HEK293 (cell line): ENCODE measurements at regions not wholly inside any gene's neighbourhood (a gene's known extent, or its start where the extent isn't known, plus 50 kb on each side); places are given as distances from the start of the nearest gene placed in this dataset.

ENCODE experiments used
- EGR2 ChIP-seq: fragments of 450-650 bp; formaldehyde crosslinking; IDR thresholded peaks from 2 replicates; pipeline ENCODE4 v1.5.1; 2016; ENCODE audit warnings: low read depth, missing biosample characterization, missing genetic modification characterization
- ZNF169 ChIP-seq: fragments of 450-650 bp; formaldehyde crosslinking; IDR thresholded peaks from 2 replicates; pipeline ENCODE4 v1.5.1; 2016; ENCODE audit warnings: missing biosample characterization, missing genetic modification characterization
- ZNF202 ChIP-seq: fragments of 450-650 bp; formaldehyde crosslinking; IDR thresholded peaks from 2 replicates; pipeline ENCODE4 v1.5.1; 2016; ENCODE audit warnings: missing biosample characterization, missing genetic modification characterization, borderline replicate concordance
- ZNF239 ChIP-seq: fragments of 450-650 bp; formaldehyde crosslinking; IDR thresholded peaks from 2 replicates; pipeline ENCODE4 v1.5.1; 2016; ENCODE audit warnings: missing biosample characterization, missing genetic modification characterization
- ZNF280D ChIP-seq: fragments of 450-650 bp; formaldehyde crosslinking; IDR thresholded peaks from 2 replicates; pipeline ENCODE4 v1.5.1; 2016; ENCODE audit warnings: missing biosample characterization, missing genetic modification characterization
- ZNF335 ChIP-seq: fragments of 450-650 bp; formaldehyde crosslinking; conservative IDR thresholded peaks from 2 replicates; pipeline ENCODE4 v1.5.1; 2016; ENCODE audit warnings: missing biosample characterization, missing genetic modification characterization
- ZNF776 ChIP-seq: fragments of 450-650 bp; formaldehyde crosslinking; IDR thresholded peaks from 2 replicates; pipeline ENCODE4 v1.5.0; 2017; ENCODE audit warnings: missing biosample characterization, missing genetic modification characterization, borderline replicate concordance
- ZNF830 ChIP-seq: fragments of 450-650 bp; IDR thresholded peaks from 2 replicates; pipeline ENCODE4 v1.5.0; 2018; ENCODE audit warnings: missing biosample characterization, missing genetic modification characterization, low read depth, mild to moderate bottlenecking, moderate library complexity
- TF ChIP-seq, protein P1 (sequence below): fragments of 450-650 bp; formaldehyde crosslinking; IDR thresholded peaks from 2 replicates; pipeline ENCODE4 v1.5.1; 2016; ENCODE audit warnings: missing biosample characterization, missing genetic modification characterization

GRCh38 chr16:31711344-31711845 is 162.2 kb upstream of the ZNF267 start:
- TF ChIP-seq, protein P1, sequence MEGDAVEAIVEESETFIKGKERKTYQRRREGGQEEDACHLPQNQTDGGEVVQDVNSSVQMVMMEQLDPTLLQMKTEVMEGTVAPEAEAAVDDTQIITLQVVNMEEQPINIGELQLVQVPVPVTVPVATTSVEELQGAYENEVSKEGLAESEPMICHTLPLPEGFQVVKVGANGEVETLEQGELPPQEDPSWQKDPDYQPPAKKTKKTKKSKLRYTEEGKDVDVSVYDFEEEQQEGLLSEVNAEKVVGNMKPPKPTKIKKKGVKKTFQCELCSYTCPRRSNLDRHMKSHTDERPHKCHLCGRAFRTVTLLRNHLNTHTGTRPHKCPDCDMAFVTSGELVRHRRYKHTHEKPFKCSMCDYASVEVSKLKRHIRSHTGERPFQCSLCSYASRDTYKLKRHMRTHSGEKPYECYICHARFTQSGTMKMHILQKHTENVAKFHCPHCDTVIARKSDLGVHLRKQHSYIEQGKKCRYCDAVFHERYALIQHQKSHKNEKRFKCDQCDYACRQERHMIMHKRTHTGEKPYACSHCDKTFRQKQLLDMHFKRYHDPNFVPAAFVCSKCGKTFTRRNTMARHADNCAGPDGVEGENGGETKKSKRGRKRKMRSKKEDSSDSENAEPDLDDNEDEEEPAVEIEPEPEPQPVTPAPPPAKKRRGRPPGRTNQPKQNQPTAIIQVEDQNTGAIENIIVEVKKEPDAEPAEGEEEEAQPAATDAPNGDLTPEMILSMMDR (tag by site-specific recombination), result no peak
- TF ChIP-seq ZNF239 (tag by site-specific recombination) (no peak), ZNF830 (tag by site-specific recombination) (no peak), ZNF776 (tag by site-specific recombination) (no peak), ZNF169 (tag by site-specific recombination) (no peak), EGR2 (tag by site-specific recombination) (no peak), ZNF335 (tag by site-specific recombination) (no peak), ZNF280D (tag by site-specific recombination) (no peak), ZNF202 (tag by site-specific recombination) (no peak)
